Activated naive CD4-positive, alpha-beta T cell treated with anti-CD3 and anti-CD28 coated beads, Interleukin-2, amount 50 U/mL, for 24 hours (primary cell): ENCODE measurements at regions not wholly inside any gene's neighbourhood (a gene's known extent, or its start where the extent isn't known, plus 50 kb on each side); places are given as distances from the start of the nearest gene placed in this dataset.

Experiments used
- H3K27ac Mint-ChIP-seq: one replicate; pipeline ENCODE4 v1.8.0; 2021; ENCODE audit warnings: mild to moderate bottlenecking, mixed read lengths
- H3K27me3 Mint-ChIP-seq: one replicate; pipeline ENCODE4 v1.8.0; 2021; ENCODE audit warnings: mixed read lengths
- H3K36me3 Mint-ChIP-seq: one replicate; pipeline ENCODE4 v1.8.0; 2021; ENCODE audit warnings: mixed read lengths
- H3K4me1 Mint-ChIP-seq: one replicate; pipeline ENCODE4 v1.8.0; 2021; ENCODE audit warnings: mixed read lengths
- H3K4me3 Mint-ChIP-seq: one replicate; pipeline ENCODE4 v1.8.0; 2021; ENCODE audit warnings: mild to moderate bottlenecking, mixed read lengths
- H3K9me3 Mint-ChIP-seq: one replicate; pipeline ENCODE4 v1.8.0; 2021; ENCODE audit warnings: mixed read lengths

DNA sequence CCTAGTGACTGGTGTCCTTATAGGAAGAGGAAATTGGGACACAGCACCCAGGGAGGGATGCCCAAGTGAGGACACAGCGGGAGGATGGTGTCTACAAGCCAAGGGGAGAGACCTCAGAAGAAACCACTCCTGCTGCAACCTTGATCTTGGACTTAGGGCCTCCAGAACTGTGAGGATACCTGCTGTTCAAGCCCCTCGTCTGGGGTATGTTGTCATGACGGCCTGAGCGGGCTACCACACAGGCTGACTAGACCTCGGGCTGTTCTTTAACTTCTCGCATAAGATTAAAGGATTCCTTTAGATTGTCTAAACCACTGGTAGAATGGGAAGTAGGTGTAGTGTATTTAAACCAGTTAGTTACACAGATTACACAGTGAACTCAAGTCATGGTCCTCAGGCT is 138.3 kb downstream of the ASB1 start:
- Mint-ChIP-seq H3K4me3 (no peak overlapping the region), H3K9me3 (no peaks in the 10 kb centered on the region)

DNA sequence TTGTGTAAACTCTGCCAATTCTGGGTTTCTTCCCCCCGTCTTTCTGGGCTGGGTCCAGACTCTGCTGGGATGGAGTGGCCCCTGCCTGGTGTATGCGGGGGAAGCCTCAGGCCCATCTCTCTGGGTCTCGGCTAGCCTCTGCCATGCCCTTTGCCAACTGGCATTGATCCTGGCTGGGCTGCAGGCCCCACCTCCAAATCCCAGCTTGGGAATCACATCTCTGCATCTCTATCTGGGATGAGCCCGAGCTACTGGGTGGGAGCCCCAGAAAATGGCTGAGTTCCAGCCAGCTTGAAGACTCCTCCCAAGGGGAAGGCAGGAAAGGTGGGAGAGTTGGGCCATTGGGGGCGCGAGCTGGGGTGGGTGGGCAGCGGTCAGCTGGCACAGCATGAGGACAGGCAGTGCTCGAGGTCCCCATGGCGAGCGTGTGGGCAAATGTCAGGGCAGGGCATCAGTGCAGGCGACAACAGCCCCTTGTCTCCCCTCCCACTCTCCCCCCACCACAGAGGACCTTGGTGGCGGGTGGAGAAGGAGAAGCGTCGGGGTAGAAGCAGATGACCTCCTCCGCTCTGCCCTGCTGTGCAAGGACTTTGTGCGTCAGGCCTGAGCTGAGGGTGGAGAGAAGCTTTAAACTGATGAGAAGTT is 139.4 kb downstream of the ASB1 start:
- Mint-ChIP-seq H3K9me3 (no peaks in the 10 kb centered on the region), H3K4me3 (no peak overlapping the region), H3K27me3 (no peaks in the 10 kb centered on the region), H3K36me3 (no peaks in the 10 kb centered on the region), H3K4me1 (no peaks in the 10 kb centered on the region), H3K27ac (no peak overlapping the region)

More for the DNA sequence above, 138.3 kb downstream of the ASB1 start:
- Mint-ChIP-seq H3K27ac (no peak overlapping the region), H3K36me3 (no peaks in the 10 kb centered on the region), H3K4me1 (no peaks in the 10 kb centered on the region), H3K27me3 (no peaks in the 10 kb centered on the region)

GRCh38 chr2:238567067-238567855 is 140.5 kb downstream of the ASB1 start:
- Mint-ChIP-seq H3K36me3 (no peaks in the 10 kb centered on the region), H3K4me3 (no peak overlapping the region), H3K27me3 (no peaks in the 10 kb centered on the region), H3K27ac (no peak overlapping the region), H3K9me3 (no peaks in the 10 kb centered on the region), H3K4me1 (no peaks in the 10 kb centered on the region)

GRCh38 chr2:238567996-238568395 is 141.3 kb downstream of the ASB1 start:
- Mint-ChIP-seq H3K4me3 (no peak overlapping the region), H3K36me3 (no peaks in the 10 kb centered on the region), H3K9me3 (no peaks in the 10 kb centered on the region), H3K27me3 (no peaks in the 10 kb centered on the region), H3K27ac (no peak overlapping the region), H3K4me1 (no peaks in the 10 kb centered on the region)

DNA sequence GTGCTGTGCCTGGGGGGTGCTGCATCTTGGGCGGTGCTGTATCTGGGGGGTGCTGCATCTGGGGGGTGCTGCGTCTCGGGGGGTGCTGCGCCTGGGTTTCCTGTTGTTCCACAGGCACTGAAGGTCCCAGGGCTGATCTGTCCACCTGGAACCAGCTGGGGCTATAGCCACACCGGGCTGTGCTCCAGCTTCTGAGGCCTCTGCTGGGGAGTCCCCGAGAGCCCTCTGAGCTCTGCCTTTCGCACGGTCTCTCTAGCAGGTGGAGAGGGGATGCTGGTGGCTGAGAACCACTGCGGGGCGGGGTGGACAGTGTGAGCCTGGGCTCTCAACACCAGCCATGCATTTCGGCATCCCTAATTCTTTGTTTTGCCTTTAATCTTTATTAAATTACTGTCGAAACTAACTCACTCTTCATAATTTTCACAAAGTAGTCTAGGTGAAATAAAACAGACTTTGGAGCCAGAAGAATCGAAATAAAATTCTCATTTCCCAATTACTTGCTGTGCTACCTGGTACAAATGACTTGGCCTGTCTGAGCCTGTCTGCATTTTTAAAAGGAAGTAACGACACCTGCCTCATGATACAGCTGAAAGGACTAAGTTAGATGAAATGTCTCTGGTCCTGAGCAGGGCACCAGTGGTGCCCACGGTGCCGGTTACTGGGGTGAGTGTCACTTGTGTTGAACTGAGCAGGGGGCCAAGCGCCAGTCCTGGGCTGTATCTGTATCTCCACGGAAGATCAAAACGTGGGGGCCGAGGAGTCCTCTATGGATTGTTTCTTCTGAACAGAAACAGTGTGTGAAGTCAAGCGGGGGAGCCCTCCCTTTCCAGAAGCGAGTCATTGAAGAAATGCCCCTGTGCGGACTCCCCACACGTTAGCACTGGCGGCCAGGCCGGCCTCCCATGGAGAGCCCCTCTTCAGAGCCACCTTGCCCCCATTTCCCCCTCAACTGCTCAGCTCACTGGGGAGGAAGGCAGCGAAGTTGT is 142.0 kb downstream of the ASB1 start:
- Mint-ChIP-seq H3K27ac (no peak overlapping the region), H3K4me3 (no peak overlapping the region), H3K27me3 (no peaks in the 10 kb centered on the region), H3K36me3 (no peaks in the 10 kb centered on the region), H3K4me1 (no peaks in the 10 kb centered on the region), H3K9me3 (no peaks in the 10 kb centered on the region)

- no peaks in the 10 kb centered on the region for H3K27me3 Mint-ChIP-seq
- no peak overlapping the region for H3K27ac Mint-ChIP-seq
- no peaks in the 10 kb centered on the region for H3K4me1 Mint-ChIP-seq
- no peaks in the 10 kb centered on the region for H3K36me3 Mint-ChIP-seq
- no peak overlapping the region for H3K4me3 Mint-ChIP-seq
- no peaks in the 10 kb centered on the region for H3K9me3 Mint-ChIP-seq
Measured at GRCh38 chr2:238569507-238570195, 142.9 kb downstream of the ASB1 start.

DNA sequence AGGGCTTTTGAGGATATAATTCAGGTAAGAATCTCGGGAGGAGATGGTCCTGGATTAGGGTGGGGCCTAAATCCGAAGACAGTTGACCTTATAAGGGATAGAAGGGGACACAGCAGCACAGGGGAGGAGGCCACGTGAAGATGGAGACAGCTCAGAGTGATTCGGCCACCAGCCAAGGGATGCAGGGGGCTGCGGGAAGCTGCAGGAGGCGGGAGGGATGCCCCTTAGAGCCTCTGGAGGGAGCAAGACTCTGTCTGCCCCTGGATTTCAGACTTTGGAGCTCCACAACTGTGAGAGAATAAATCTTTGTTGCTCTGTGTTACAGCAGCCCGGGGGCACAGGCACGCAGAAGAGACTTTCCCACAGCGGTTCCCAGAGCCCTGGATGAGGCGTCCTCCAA is 143.7 kb downstream of the ASB1 start:
- Mint-ChIP-seq H3K4me3 (no peak overlapping the region), H3K36me3 (no peaks in the 10 kb centered on the region), H3K27ac (no peak overlapping the region), H3K27me3 (no peaks in the 10 kb centered on the region), H3K9me3 (no peaks in the 10 kb centered on the region), H3K4me1 (no peaks in the 10 kb centered on the region)

GRCh38 chr2:238570926-238571325 is 144.2 kb downstream of the ASB1 start:
- no peak overlapping the region for H3K27ac Mint-ChIP-seq
- H3K4me1 Mint-ChIP-seq, result no peaks in the 10 kb centered on the region
- H3K27me3 Mint-ChIP-seq, result no peaks in the 10 kb centered on the region
- H3K9me3 Mint-ChIP-seq, result no peaks in the 10 kb centered on the region
- no peaks in the 10 kb centered on the region for H3K36me3 Mint-ChIP-seq
- no peak overlapping the region for H3K4me3 Mint-ChIP-seq

DNA sequence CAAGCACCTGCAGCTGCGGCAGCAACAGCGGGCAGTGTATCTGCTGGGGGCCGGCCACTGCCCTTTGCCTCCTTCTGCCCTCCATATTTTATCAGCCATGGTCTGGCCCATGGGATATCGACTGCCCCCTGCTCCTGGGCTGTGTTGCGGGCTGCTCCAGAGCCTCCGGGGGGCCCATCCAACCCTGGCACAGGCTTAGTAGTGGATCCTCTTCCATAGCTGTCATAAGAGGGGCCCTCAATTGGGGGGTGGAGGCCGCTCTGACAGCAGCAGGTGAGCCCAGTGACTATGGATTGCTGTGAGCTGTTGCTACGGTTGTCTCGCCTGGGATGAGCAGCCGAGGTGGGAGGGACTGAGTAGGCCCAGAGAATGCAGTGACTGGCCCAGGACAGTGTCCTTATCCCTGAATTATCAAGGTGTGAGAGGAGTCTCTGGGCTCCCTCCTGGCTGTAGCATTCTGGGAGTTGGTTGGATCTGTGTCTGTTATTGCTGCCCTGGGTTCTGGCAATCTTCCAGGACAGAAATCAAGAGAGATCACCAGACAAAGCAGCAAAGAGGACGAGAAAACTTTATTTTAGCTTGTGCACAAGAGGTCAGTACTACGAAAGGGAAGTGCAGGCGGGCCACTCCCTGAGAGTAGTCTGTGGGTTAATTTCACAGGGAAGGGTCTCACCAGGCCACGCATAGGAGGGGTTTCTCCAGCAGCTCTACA is 145.1 kb downstream of the ASB1 start:
- no peak overlapping the region for H3K4me3 Mint-ChIP-seq
- H3K27ac Mint-ChIP-seq, result no peak overlapping the region
- H3K27me3 Mint-ChIP-seq, result no peaks in the 10 kb centered on the region
- no peaks in the 10 kb centered on the region for H3K4me1 Mint-ChIP-seq
- H3K36me3 Mint-ChIP-seq, result no peaks in the 10 kb centered on the region
- no peaks in the 10 kb centered on the region for H3K9me3 Mint-ChIP-seq

- Mint-ChIP-seq H3K4me1 (no peaks in the 10 kb centered on the region), H3K9me3 (no peaks in the 10 kb centered on the region), H3K27ac (no peak overlapping the region), H3K27me3 (no peaks in the 10 kb centered on the region), H3K36me3 (no peaks in the 10 kb centered on the region), H3K4me3 (no peak overlapping the region)
Measured at GRCh38 chr2:238573065-238573778, 146.5 kb downstream of the ASB1 start.

DNA sequence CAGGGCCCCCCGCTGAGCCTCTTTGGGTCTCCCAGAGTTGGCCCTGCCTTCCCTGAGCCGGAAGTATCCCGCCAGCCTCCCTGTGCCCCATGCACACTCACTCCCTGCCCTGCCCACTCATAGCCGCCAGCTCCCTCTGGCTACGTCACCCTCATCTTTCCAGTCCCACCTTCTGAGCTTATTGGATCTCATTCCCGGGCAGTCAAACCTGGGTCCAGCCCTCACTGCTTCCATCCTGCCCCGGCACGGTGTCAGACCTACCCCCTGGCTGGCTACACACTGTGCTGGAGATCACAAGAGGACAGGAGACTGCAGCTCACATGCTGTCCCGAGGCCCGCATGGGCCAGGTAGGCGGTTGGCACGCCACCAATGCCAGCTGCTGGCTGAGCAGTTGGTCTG is 147.2 kb downstream of the ASB1 start:
- H3K36me3 Mint-ChIP-seq, result no peaks in the 10 kb centered on the region
- no peaks in the 10 kb centered on the region for H3K27me3 Mint-ChIP-seq
- H3K4me1 Mint-ChIP-seq, result no peaks in the 10 kb centered on the region
- no peaks in the 10 kb centered on the region for H3K9me3 Mint-ChIP-seq
- H3K27ac Mint-ChIP-seq, result no peak overlapping the region
- H3K4me3 Mint-ChIP-seq, result no peak overlapping the region

- H3K36me3 Mint-ChIP-seq, result no peaks in the 10 kb centered on the region
- H3K27ac Mint-ChIP-seq, result no peak overlapping the region
- H3K4me3 Mint-ChIP-seq, result no peak overlapping the region
- H3K9me3 Mint-ChIP-seq, result no peaks in the 10 kb centered on the region
- H3K4me1 Mint-ChIP-seq, result no peaks in the 10 kb centered on the region
- no peaks in the 10 kb centered on the region for H3K27me3 Mint-ChIP-seq
Measured at GRCh38 chr2:238574490-238575271, 148.0 kb downstream of the ASB1 start.

DNA sequence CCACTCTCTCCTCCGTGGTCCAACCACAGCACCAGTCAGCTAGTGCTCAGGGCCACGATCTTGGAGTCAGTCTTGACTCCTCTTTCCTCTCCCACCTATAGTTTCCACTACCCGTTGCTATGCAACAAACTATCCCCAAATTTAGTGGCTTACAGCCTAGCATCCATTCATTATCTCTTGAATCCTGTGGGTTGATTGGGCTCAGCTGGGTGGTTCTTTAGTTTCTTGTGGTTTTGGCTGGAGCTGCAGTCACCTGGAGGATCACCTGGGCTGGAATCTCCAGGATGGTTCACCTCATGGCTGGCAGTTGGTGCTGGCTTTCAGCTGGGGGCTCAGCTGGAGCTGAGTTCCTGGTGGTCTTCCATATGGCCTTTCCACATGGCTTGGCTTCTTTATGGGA is 149.9 kb downstream of the ASB1 start:
- Mint-ChIP-seq H3K4me3 (no peak overlapping the region), H3K36me3 (no peaks in the 10 kb centered on the region), H3K27ac (no peak overlapping the region), H3K4me1 (no peaks in the 10 kb centered on the region), H3K27me3 (no peaks in the 10 kb centered on the region), H3K9me3 (no peaks in the 10 kb centered on the region)

DNA sequence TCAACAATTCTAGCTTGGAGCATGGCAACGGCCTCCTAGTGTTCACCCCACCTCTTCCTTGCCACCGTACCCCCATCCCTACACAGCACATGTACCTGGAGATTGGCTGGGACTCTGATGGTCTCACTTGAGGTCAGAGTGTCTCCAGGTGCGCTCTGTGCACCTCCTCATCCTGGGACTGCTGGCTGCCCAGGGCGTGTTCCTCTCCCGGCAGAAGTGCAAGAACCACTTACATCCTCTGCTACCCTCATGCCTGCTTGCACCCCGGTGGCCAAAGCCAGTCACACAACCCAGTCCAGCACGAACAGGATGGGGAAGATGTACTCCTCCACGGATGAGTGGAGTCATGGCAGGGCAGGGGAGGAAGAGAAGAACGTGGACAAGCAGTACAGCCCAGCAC is 151.5 kb downstream of the ASB1 start:
- Mint-ChIP-seq H3K4me1 (no peaks in the 10 kb centered on the region), H3K9me3 (no peaks in the 10 kb centered on the region), H3K27me3 (no peaks in the 10 kb centered on the region), H3K27ac (no peak overlapping the region), H3K36me3 (no peaks in the 10 kb centered on the region), H3K4me3 (no peak overlapping the region)
